ENCODE measurements at regions not wholly inside any gene's neighbourhood (a gene's known extent, or its start where the extent isn't known, plus 50 kb on each side); places are given as distances from the start of the nearest gene placed in this dataset.

GRCh38 chr17:70588003-70588402 lies 418.7 kb downstream of the KCNJ2 start:
- Histone ChIP-seq H3F3A (replicated peaks; ENCODE audit: low read depth) (no peaks in the 10 kb centered on the region), H3K27ac (ENCODE audit: low read depth) (no peak overlapping the region), H3K9me2 (ENCODE audit: insufficient read depth) (no peaks in the 10 kb centered on the region), H4K20me1 (replicated peaks; ENCODE audit: insufficient read depth) (no peaks in the 10 kb centered on the region), H3K36me3 (ENCODE audit: insufficient read depth) (no peaks in the 10 kb centered on the region), H2AFZ (no peak overlapping the region), H3K4me1 (ENCODE audit: insufficient read depth) (no peaks in the 10 kb centered on the region), H3K79me2 (replicated peaks; ENCODE audit: insufficient read depth) (no peaks in the 10 kb centered on the region), H3K4me2 (no peak overlapping the region), H3K27me3 (ENCODE audit: insufficient read depth) (no peaks in the 10 kb centered on the region), H3K4me3 (no peak overlapping the region)
- Mint-ChIP-seq H3K27ac (no peak overlapping the region), H3K36me3 (ENCODE audit: low read depth) (peaks cover 8% of the 10 kb centered on the region), H3K9me3 (peaks cover 9% of the 10 kb centered on the region), H3K27me3 (ENCODE audit: insufficient read depth, low read depth, poor library complexity) (peaks cover 2% of the 10 kb centered on the region), H3K4me1 (no peaks in the 10 kb centered on the region; the same call in 2 of the 3 replicates), H3K4me3 (no peak overlapping the region)
- ATAC-seq, result no peak
- DNase-seq (ENCODE audit: low spot score), result no peak
- TF ChIP-seq ETS1 (IDR thresholded peaks at IDR 0.05), result no peak

GRCh38 chr17:70597774-70598173 lies 428.4 kb downstream of the KCNJ2 start:
- Histone ChIP-seq H3K4me3 (no peak overlapping the region), H3K36me3 (ENCODE audit: insufficient read depth) (no peaks in the 10 kb centered on the region), H3K4me2 (no peak overlapping the region), H3K27me3 (ENCODE audit: insufficient read depth) (no peaks in the 10 kb centered on the region), H3F3A (replicated peaks; ENCODE audit: low read depth) (no peaks in the 10 kb centered on the region), H3K27ac (ENCODE audit: low read depth) (no peak overlapping the region), H3K79me2 (replicated peaks; ENCODE audit: insufficient read depth) (no peaks in the 10 kb centered on the region), H3K9me2 (ENCODE audit: insufficient read depth) (no peaks in the 10 kb centered on the region), H3K4me1 (ENCODE audit: insufficient read depth) (no peaks in the 10 kb centered on the region), H4K20me1 (replicated peaks; ENCODE audit: insufficient read depth) (no peaks in the 10 kb centered on the region), H2AFZ (no peak overlapping the region)
- Mint-ChIP-seq H3K27ac (no peak overlapping the region), H3K9me3 (no peaks in the 10 kb centered on the region), H3K4me1 (no peaks in the 10 kb centered on the region), H3K36me3 (ENCODE audit: low read depth) (no peaks in the 10 kb centered on the region), H3K27me3 (ENCODE audit: insufficient read depth, low read depth, poor library complexity) (peaks cover 3% of the 10 kb centered on the region), H3K4me3 (no peak overlapping the region)
- DNase-seq (ENCODE audit: low spot score), result no peak
- no peak for ATAC-seq
- TF ChIP-seq NANOG (IDR thresholded peaks at IDR 0.05; ENCODE audit: borderline replicate concordance) (no peak), ZNF331 (CRISPR knock-in tag; IDR thresholded peaks at IDR 0.05; ENCODE audit: low read depth) (no peak), EZH2 (IDR thresholded peaks at IDR 0.05; ENCODE audit: low read depth, unreplicated experiment) (no peak), POLR2AphosphoS5 (IDR thresholded peaks at IDR 0.05; ENCODE audit: low read depth) (no peak), JUNB (IDR thresholded peaks at IDR 0.05; ENCODE audit: unreplicated experiment) (no peak), EZH2phosphoT487 (IDR thresholded peaks at IDR 0.05; ENCODE audit: unreplicated experiment) (no peak), ZNF114 (CRISPR knock-in tag; IDR thresholded peaks at IDR 0.05) (no peak), REST (IDR thresholded peaks at IDR 0.05; ENCODE audit: unreplicated experiment) (no peak), CREB1 (CRISPR knock-in tag; IDR thresholded peaks at IDR 0.05; ENCODE audit: low read depth) (no peak), ZNF462 (CRISPR knock-in tag; IDR thresholded peaks at IDR 0.05) (no peak)

Measured in GM23338 (cell line).